SU-DHL-6 (cell line): ENCODE measurements at regions not wholly inside any gene's neighbourhood (a gene's known extent, or its start where the extent isn't known, plus 50 kb on each side); places are given as distances from the start of the nearest gene placed in this dataset.

Experiments
- H2AFZ ChIP-seq: fragments of 200-600 bp; sonication (generic); 2 replicates; pipeline ENCODE4 v1.6.1; 2014; ENCODE audit warnings: low read depth, mild to moderate bottlenecking, moderate library complexity, mixed read lengths, antibody characterized with exemption, low read length; ENCODE audit not compliant: severe bottlenecking
- H3F3A ChIP-seq: fragments of 200-600 bp; shearing (Covaris generic); 2 replicates; pipeline ENCODE4 v1.6.0; 2016; ENCODE audit warnings: antibody characterized with exemption, mild to moderate bottlenecking; ENCODE audit not compliant: insufficient read depth
- H3K27ac ChIP-seq: fragments of 200-600 bp; sonication (generic); 2 replicates; pipeline ENCODE4 v1.5.1; 2016; ENCODE audit warnings: low read depth, mild to moderate bottlenecking, low read length, moderate library complexity, mixed read lengths
- H3K27me3 ChIP-seq: fragments of 200-600 bp; sonication (generic), shearing (Covaris generic); 2 replicates; pipeline ENCODE4 v1.6.0; 2014; ENCODE audit warnings: mild to moderate bottlenecking, low read length
- H3K36me3 ChIP-seq: fragments of 200-600 bp; sonication (generic); 2 replicates; pipeline ENCODE4 v1.6.1; 2014; ENCODE audit warnings: mild to moderate bottlenecking, low read length, mixed read lengths
- H3K4me2 ChIP-seq: fragments of 300-600, 200-600 bp; shearing (Covaris generic), sonication (generic); 2 replicates; pipeline ENCODE4 v1.6.0; 2014; ENCODE audit warnings: low read length, low read depth, mild to moderate bottlenecking; ENCODE audit not compliant: poor library complexity, severe bottlenecking
- H3K4me3 ChIP-seq: fragments of 200-600 bp; sonication (generic); 2 replicates; pipeline ENCODE4 v1.5.1; 2014; ENCODE audit warnings: antibody characterized with exemption, low read length, mild to moderate bottlenecking, mixed read lengths; ENCODE audit not compliant: insufficient read depth, poor library complexity, severe bottlenecking
- H3K79me2 ChIP-seq: fragments of 200-600 bp; sonication (generic); 2 replicates; pipeline ENCODE4 v1.6.1; 2014; ENCODE audit warnings: mild to moderate bottlenecking, low read length, moderate library complexity; ENCODE audit not compliant: insufficient read depth
- H3K9ac ChIP-seq: fragments of 200-600 bp; sonication (generic); 2 replicates; pipeline ENCODE4 v1.7.0; 2014; ENCODE audit warnings: mild to moderate bottlenecking, low read length
- H3K9me2 ChIP-seq: fragments of 200-600 bp; sonication (generic); replicated peaks from 2 replicates; pipeline ENCODE4 v1.6.1; 2014; ENCODE audit warnings: low read length; ENCODE audit not compliant: insufficient read depth
- H3K9me3 ChIP-seq: fragments of 200-600 bp; sonication (generic); 2 replicates; pipeline ENCODE4 v1.6.1; 2014; ENCODE audit warnings: low read length, mixed read lengths; ENCODE audit not compliant: insufficient read depth
- H4K20me1 ChIP-seq: fragments of 200-600 bp; sonication (generic); 2 replicates; pipeline ENCODE4 v1.6.1; 2014; ENCODE audit warnings: low read depth, mild to moderate bottlenecking, antibody characterized with exemption, low read length, moderate library complexity, mixed read lengths
- CTCF ChIP-seq: fragments of 200-600 bp; sonication (generic); IDR thresholded peaks from one replicate; pipeline ENCODE4 v1.5.1; 2017; ENCODE audit warnings: antibody characterized with exemption, mild to moderate bottlenecking, low read length, moderate library complexity; ENCODE audit not compliant: insufficient read depth, poor library complexity, severe bottlenecking
- EZH2phosphoT487 ChIP-seq: fragments of 200-600 bp; sonication (generic), shearing (Covaris generic); conservative IDR thresholded peaks from 2 replicates; pipeline ENCODE4 v1.6.1; 2018; ENCODE audit warnings: mild to moderate bottlenecking, antibody characterized with exemption, low read length, moderate library complexity, mixed read lengths

DNA sequence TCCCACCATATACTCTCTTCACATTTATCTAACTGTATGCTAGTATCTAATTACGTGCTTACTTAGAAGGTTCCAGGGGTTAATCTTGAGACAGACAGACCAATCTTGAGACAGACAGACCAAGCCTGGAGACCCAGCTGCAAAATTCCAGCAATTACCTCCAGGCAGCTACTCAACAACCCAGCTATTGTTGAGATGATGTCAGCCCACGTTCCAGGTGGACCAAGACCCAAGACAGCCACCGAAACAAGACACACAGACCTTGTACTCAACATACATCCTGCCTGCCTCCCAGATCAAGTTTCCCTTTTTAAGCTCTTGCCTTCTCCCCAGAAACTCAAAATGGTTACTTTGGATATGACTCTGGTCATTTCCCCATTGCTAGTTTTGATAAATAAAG is 64.9 kb upstream of the VASH1 start:
- TF ChIP-seq CTCF (no peak), EZH2phosphoT487 (no peak)
- Histone ChIP-seq H3K9me2 (no peaks in the 10 kb centered on the region), H2AFZ (no peak overlapping the region), H4K20me1 (no peaks in the 10 kb centered on the region), H3K79me2 (no peaks in the 10 kb centered on the region), H3K27ac (no peak overlapping the region), H3K36me3 (no peaks in the 10 kb centered on the region), H3K4me3 (no peak overlapping the region), H3K27me3 (no peaks in the 10 kb centered on the region), H3K4me2 (no peak overlapping the region), H3F3A (no peaks in the 10 kb centered on the region), H3K9me3 (no peaks in the 10 kb centered on the region), H3K9ac (no peak overlapping the region)

DNA sequence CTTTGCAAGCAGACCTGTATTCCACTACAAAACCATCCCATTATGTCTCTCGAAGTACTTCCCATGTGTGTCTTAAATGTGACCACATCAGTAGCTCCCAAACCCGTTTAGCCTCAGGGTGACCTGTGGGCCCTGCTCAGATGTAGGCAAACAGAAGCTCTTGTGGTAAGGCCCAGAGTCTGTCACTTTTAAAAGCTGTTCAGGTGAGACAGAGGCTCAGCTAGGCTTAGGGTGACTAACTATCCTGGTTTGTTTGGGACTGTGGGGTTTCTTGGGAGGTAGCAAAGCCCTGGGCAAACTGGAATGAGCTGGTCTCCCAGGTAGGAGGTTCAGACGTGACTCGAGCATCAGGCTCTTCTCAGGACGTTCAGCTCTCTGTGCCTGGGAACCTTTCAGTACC is 64.5 kb upstream of the VASH1 start:
- H3K36me3 ChIP-seq = no peaks in the 10 kb centered on the region
- H3K9me3 ChIP-seq = no peaks in the 10 kb centered on the region
- no peak overlapping the region for H3K9ac ChIP-seq
- no peaks in the 10 kb centered on the region for H4K20me1 ChIP-seq
- H3K4me2 ChIP-seq = no peak overlapping the region
- H3K27ac ChIP-seq = no peak overlapping the region
- no peak overlapping the region for H3K4me3 ChIP-seq
- H3K9me2 ChIP-seq = no peaks in the 10 kb centered on the region
- no peak overlapping the region for H2AFZ ChIP-seq
- H3F3A ChIP-seq = no peaks in the 10 kb centered on the region
- no peak for TF ChIP-seq CTCF
- no peak for TF ChIP-seq EZH2phosphoT487
- no peaks in the 10 kb centered on the region for H3K27me3 ChIP-seq
- no peaks in the 10 kb centered on the region for H3K79me2 ChIP-seq

- no peaks in the 10 kb centered on the region for H3K9me2 ChIP-seq
- no peaks in the 10 kb centered on the region for H3K79me2 ChIP-seq
- no peaks in the 10 kb centered on the region for H3K9me3 ChIP-seq
- no peak overlapping the region for H2AFZ ChIP-seq
- no peak for TF ChIP-seq CTCF
- no peak for TF ChIP-seq EZH2phosphoT487
- no peak overlapping the region for H3K27ac ChIP-seq
- H3K27me3 ChIP-seq = no peaks in the 10 kb centered on the region
- H3K4me3 ChIP-seq = no peak overlapping the region
- H3K4me2 ChIP-seq = no peak overlapping the region
- no peaks in the 10 kb centered on the region for H3K36me3 ChIP-seq
- H3F3A ChIP-seq = no peaks in the 10 kb centered on the region
- H4K20me1 ChIP-seq = no peaks in the 10 kb centered on the region
- no peak overlapping the region for H3K9ac ChIP-seq
Observed at GRCh38 chr14:76697246-76697905, 63.9 kb upstream of the VASH1 start.
